ENCODE measurements at regions not wholly inside any gene's neighbourhood (a gene's known extent, or its start where the extent isn't known, plus 50 kb on each side); places are given as distances from the start of the nearest gene placed in this dataset.

DNA sequence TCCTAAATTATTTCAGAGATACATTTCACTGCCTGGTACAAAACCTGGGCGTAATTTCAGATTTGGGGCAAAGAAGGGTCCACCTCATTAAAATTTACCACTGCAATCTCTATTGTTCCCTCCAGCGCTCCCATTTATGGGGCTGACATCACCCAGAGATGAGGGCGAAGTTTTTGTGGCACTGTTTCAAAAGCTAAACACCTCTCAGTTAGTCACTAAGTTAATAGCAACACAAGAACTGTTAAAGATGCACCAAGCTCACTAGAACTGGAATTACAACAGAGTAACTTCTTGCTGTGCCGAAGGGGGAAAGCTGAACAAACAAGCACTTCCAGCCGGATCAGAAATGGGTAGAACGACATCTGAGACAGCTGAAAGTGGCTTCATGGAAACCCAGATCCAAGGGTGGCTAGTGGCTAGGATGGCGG is 179.4 kb downstream of the GATA3 start:
- no peak for DNase-seq

- DNase-seq, result no peak
These were observed 181.0 kb downstream of the GATA3 start for GRCh38 chr10:8235253-8236027.

- no peak for DNase-seq
These were observed 184.5 kb downstream of the GATA3 start for GRCh38 chr10:8238986-8239385.

DNA sequence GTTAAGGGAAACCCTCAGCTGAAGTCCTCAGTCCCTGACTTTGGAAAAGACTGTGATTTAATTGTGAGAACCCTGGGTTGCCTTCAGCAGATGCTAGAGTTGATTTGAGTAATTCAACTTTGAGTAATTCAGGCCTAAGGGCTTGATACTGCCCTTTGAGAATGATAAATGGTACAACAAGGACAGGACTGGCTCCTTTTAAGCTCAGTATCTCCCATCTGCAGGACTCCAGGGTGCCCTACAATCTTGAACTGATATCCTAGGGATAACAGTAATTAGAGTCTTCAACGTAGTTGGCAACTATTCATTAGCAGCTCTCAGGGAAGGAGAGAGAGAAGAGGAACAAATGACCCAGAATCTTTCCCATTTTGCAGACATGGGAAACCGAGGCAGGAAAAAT is 186.4 kb downstream of the GATA3 start:
- DNase-seq, result no peak

- DNase-seq, result no peak
These were observed 187.9 kb downstream of the GATA3 start for GRCh38 chr10:8242295-8242872.

GRCh38 chr10:8245131-8245813 is 190.8 kb downstream of the GATA3 start:
- no peak for DNase-seq

- DNase-seq, result no peak
These were observed 191.3 kb downstream of the GATA3 start for GRCh38 chr10:8245814-8246142.

- DNase-seq, result no peak
These were observed 192.1 kb downstream of the GATA3 start for GRCh38 chr10:8246548-8246947.

GRCh38 chr10:8247191-8247590 is 192.7 kb downstream of the GATA3 start:
- no peak for DNase-seq

DNA sequence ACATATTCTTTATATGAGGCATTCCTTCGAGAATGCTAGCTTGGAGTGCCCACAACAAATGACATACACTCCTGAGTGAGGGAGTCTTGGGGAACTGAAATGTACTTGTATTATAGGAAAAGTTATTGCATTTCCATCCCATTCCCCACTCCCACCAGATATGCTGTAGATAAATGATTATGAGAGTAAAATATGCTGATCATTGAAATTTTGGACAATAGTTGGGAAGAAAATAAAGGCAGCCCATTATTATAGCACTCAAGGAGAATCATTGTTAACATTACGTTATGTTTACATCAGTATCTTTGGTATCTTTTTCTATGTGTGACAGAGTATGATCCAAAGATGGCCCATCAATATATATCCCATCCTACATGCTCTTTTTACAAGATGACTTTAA is 194.4 kb downstream of the GATA3 start:
- no peak for DNase-seq

GRCh38 chr10:8254350-8254749 is 199.9 kb downstream of the GATA3 start:
- no peak for DNase-seq

DNA sequence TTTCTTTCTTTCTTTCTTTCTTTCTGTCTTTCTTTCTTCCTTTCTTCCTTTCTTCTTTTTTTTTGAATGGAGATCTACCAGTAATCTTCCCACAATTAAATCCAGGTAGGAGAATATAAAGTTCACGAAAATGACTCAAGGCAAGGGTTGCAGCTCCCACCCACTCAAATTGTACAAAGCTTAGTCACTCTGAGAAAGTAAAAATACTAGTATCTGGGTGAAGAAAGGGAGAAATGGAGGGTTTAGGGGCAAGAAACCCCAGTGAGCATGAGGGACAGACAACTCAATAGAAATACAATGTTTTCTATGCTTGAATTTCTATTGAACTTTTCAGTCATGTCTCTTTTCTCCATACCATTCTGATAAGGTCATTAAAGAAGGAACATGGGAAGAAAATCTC is 200.8 kb downstream of the GATA3 start:
- DNase-seq, result no peak

GRCh38 chr10:8260645-8261044 is 206.2 kb downstream of the GATA3 start:
- DNase-seq, result no peak

DNA sequence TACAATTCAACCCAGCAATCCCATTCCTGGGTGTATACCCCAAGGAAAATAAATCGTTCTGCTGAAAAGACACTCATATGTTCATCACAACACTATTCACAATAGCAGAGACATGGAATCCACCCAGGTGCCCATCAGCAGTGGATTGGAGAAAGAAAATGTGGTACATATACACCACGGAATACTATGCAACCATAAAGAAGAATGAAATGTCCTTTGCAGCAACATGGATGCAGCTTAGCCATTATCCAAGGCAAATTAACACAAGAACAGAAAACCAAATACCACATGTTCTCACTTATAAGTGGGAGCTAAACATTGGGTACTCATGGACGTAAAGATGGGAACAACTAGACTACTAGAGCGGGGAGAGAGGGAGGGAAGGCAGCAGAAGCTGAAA is 207.8 kb downstream of the GATA3 start:
- DNase-seq, result no peak

DNA sequence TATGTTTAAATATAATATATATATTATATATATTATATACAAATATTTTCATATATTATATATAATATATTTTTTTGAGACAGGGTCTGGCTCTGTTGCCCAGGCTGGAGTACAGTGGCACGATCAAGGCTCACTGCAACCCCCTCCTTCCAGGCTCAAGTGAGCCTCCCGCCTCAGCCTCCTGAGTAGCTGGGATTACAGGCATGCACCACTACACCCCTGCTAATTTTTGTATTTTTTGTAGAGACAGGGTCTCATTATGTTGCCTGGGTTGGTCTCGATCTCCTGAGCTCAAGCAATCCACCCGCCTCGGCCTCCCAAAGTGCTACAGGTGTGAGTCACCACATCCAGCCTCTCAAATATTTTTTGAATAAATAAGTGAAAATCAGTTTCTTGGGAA is 215.5 kb downstream of the GATA3 start:
- no peak for DNase-seq

DNA sequence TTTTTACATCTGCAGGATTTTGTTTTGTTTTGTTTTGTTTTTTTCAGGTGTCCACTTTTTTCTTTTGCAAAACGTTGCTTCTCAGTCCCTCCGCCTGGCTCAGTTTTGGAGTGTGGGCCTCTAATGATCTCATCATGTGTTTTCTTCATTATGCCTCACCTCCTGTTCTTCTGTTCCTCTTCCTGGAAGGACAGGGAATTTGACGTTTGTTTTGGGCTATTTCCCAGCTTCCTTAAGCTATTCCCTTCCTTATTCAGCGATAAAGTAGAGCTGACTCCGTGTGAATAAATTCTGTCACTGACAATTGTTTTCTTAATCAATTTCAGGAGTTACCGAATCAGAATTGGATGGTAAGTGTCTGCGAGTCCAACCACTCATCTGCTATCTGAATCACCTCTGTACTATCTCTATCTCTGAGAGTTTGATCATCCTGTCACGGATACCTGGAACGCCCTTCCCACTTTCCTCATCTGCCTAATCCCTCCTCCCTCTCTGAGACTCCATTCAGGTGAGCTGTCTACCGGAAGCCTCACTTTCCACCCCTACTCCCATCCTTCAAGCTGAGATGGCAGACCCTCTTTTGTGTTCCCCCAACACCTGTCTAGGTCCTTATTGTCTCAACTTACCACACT is 218.4 kb downstream of the GATA3 start:
- no peak for DNase-seq

DNA sequence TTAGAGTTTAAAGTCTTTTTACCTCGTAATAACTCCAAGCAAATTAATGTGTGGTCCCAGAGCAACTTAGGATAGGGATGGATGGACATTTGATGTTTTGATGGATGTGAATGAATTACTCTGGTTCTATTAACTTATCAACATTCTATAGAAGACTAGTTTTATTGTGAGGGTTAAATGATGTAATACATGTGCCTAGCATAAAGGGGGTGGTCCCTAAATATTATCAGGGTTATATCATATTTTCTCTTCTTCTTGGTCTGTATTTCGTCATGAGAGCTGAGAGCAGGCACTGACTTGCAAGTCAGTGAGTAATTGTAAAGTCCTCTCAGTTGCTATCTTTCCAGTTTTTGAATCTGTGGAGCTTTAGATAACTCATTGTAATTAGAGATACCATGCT is 219.3 kb downstream of the GATA3 start:
- no peak for DNase-seq

DNA sequence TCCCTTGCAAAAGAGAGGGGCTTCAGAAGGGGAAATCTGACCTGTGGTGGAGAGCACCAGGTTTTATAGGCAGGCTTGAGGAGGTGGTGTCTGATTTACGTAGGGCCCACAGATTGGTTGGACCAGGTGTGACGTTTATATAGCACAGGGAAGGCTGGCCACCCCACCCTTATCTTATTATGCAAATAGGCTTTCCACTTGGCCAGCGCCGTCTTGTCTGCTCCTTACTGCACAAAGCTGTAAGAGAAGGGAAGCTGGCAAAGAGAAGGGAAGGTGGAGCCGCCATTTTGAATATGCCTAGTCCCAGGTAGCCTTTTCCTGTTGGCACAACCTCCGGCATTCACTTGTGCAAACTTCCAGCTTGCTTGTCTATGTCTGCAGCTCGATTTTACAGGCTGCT is 221.4 kb downstream of the GATA3 start:
- DNase-seq, result no peak

- DNase-seq, result no peak
These were observed 223.6 kb downstream of the GATA3 start for GRCh38 chr10:8278099-8278498.

GRCh38 chr10:8279598-8279997 is 225.1 kb downstream of the GATA3 start:
- DNase-seq, result no peak

DNA sequence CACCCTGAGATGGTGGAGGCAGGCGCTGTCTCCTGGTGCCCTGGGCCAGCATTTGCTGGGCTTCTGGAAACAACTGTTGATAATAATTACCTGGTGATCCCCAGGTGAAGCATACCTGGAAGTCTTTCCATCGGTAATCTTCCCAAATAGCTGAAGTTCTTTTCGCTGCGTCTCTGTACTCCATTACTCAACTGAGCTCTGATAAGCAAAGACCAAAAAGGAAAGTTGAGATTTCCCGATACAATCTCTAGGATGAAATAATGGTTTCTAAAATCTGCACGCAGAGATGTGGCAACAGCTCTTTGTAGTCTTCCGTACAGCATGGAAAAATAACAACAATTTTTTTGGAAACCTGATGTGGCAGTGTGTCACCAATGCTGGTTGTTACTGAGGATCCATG is 226.5 kb downstream of the GATA3 start:
- no peak for DNase-seq

GRCh38 chr10:8282340-8282739 is 227.9 kb downstream of the GATA3 start:
- DNase-seq, result no peak

- DNase-seq, result no peak
These were observed 228.8 kb downstream of the GATA3 start for GRCh38 chr10:8283166-8283905.

All from left hindlimb (tissue), 1 donor.